Gastrocnemius medialis (tissue), 4 donors: ENCODE measurements at regions not wholly inside any gene's neighbourhood (a gene's known extent, or its start where the extent isn't known, plus 50 kb on each side); places are given as distances from the start of the nearest gene placed in this dataset.

ENCODE experiments used
- CTCF ChIP-seq, 5 experiments: fragments of 450-650 bp in 3 of 5; fragments of 200-600 bp in 2 of 5; sonication (generic) in 2 of 5; IDR thresholded peaks in 4 of 5; conservative IDR thresholded peaks in 1 of 5; 1 replicate in 4 of 5; 2 replicates in 1 of 5; pipeline ENCODE4 v1.5.1; 2016 to 2019; ENCODE audit warnings: antibody characterized with exemption in 5 of 5, mild to moderate bottlenecking in 3 of 5, moderate library complexity in 3 of 5
- POLR2A ChIP-seq, 2 donors: fragments of 450-650 bp; IDR thresholded peaks; one replicate each; pipeline ENCODE4 v1.6.1; 2017; ENCODE audit warnings: antibody characterized with exemption in 2 of 2, mild to moderate bottlenecking in 2 of 2, moderate library complexity in 2 of 2

GRCh38 chr4:112847045-112847444, 202.4 kb upstream of the ANK2 start:
- no peak for TF ChIP-seq CTCF (IDR thresholded peaks at IDR 0.05 in 4 of 5, conservative IDR thresholded peaks at IDR 0.05 in 1 of 5)
- TF ChIP-seq POLR2A (IDR thresholded peaks at IDR 0.05), result no peak
